ENCODE measurements at regions not wholly inside any gene's neighbourhood (a gene's known extent, or its start where the extent isn't known, plus 50 kb on each side); places are given as distances from the start of the nearest gene placed in this dataset.
"Not testable (repeated sequence)": the region's sequence is repeated elsewhere in the genome, so short reads cannot be mapped to it uniquely, and the experiment has no call there.

- H2BK5ac ChIP-seq (ENCODE audit: low read depth, low read length, poor library complexity, severe bottlenecking); H3K9me3 ChIP-seq (ENCODE audit: control insufficient read depth, insufficient read depth, low read length); H4K8ac ChIP-seq (ENCODE audit: low read depth in 2 of 2, low read length in 2 of 2); H3K4ac ChIP-seq (ENCODE audit: low read depth, low read length); DNase-seq; BruUV-seq (replicated peaks); H4K5ac ChIP-seq (ENCODE audit: low read depth, low read length); H2BK15ac ChIP-seq (ENCODE audit: low read depth, low read length); H3K18ac ChIP-seq (ENCODE audit: low read depth, low read length); H3K56ac ChIP-seq (ENCODE audit: extremely low read depth, insufficient read depth, low read length); H2BK120ac ChIP-seq (ENCODE audit: low read depth, low read length); H2BK20ac ChIP-seq (ENCODE audit: low read depth, low read length); H3K36me3 ChIP-seq (ENCODE audit: control insufficient read depth, insufficient read depth, low read length); H2AFZ ChIP-seq (replicated peaks; ENCODE audit: low read length, poor library complexity); H3K4me2 ChIP-seq (ENCODE audit: low read depth, low read length); H4K20me1 ChIP-seq (ENCODE audit: insufficient read depth, low read length); H3K23ac ChIP-seq (ENCODE audit: low read depth, low read length); H3K9ac ChIP-seq (ENCODE audit: low read depth, low read length); H3K4me3 ChIP-seq (ENCODE audit: insufficient read depth, low read depth, low read length); ATAC-seq (ENCODE audit: low read depth); H3K27me3 ChIP-seq (ENCODE audit: control insufficient read depth, insufficient read depth, low read length); H4K91ac ChIP-seq (ENCODE audit: insufficient read depth, low read depth, low read length); H3K79me1 ChIP-seq (ENCODE audit: low read depth in 1 of 2, low read length in 2 of 2); H3K4me1 ChIP-seq (ENCODE audit: control insufficient read depth, insufficient read depth, low read length); intact Hi-C loops (cut with micrococcal nuclease); H3K27ac ChIP-seq (ENCODE audit: insufficient read depth, low read length); dilution Hi-C loops (cut with HindIII; ENCODE audit: low sequenced_read_pairs, unreplicated experiment); H2AK5ac ChIP-seq (ENCODE audit: low read depth, low read length); H3K9me1 ChIP-seq (ENCODE audit: insufficient read depth, low read length); H3K14ac ChIP-seq (replicated peaks; ENCODE audit: low read depth, low read length); H2AK9ac ChIP-seq (replicated peaks; ENCODE audit: low read depth, low read length, poor library complexity): not testable (repeated sequence)
- in situ Hi-C loops (cut with MboI; ENCODE audit: low sequenced_read_pairs) = loop anchor here (25.0 kb wide), 1 partner anchor 235 kb away; no protein-coding TSS in a partner anchor
- ChIA-PET CTCF (interaction anchor here (0.6 kb wide), 1 partner anchor 133 kb away, joined by 5 read pairs; no protein-coding TSS in a partner anchor), POLR2A (ENCODE audit: unreplicated experiment) (interaction anchor here (0.6 kb wide), 1 partner anchor 109 kb away, joined by 9 read pairs; no protein-coding TSS in a partner anchor)
- WGBS, 2 experiments (ENCODE audit: extremely low coverage in 2 of 2, insufficient read length in 1 of 2) = 80% methylated on average over 3 of the region's 25 CpGs; no CpG with 5 or more reads in 1 of the 2 experiments
Measured at GRCh38 chr13:110821837-110822668, 92.8 kb downstream of the ANKRD10 start.
